Esophagus (tissue), 2 donors: ENCODE measurements at regions not wholly inside any gene's neighbourhood (a gene's known extent, or its start where the extent isn't known, plus 50 kb on each side); places are given as distances from the start of the nearest gene placed in this dataset.

Source experiments
- H3K27ac ChIP-seq, 2 donors: one replicate each; pipeline ENCODE4 v1.5.1; 2013; ENCODE audit warnings: low read depth in 2 of 2, mild to moderate bottlenecking in 2 of 2, inconsistent platforms in 1 of 2, low read length in 1 of 2, moderate library complexity in 1 of 2
- H3K27me3 ChIP-seq, 2 donors: one replicate each; pipeline ENCODE4 v1.6.1; 2013; ENCODE audit warnings: low read length in 2 of 2, control low read depth in 1 of 2, mild to moderate bottlenecking in 1 of 2; ENCODE audit not compliant: insufficient read depth in 2 of 2, control insufficient read depth in 1 of 2
- H3K36me3 ChIP-seq, 2 donors: one replicate each; pipeline ENCODE4 v1.6.1; 2013; ENCODE audit warnings: low read length in 1 of 2; ENCODE audit not compliant: control insufficient read depth in 2 of 2, insufficient read depth in 2 of 2
- H3K4me1 ChIP-seq, 2 donors: one replicate each; pipeline ENCODE4 v1.6.1; 2013; ENCODE audit warnings: low read length in 1 of 2; ENCODE audit not compliant: control insufficient read depth in 2 of 2, insufficient read depth in 2 of 2
- H3K4me3 ChIP-seq, 2 donors: one replicate each; pipeline ENCODE4 v1.5.1; 2013; ENCODE audit warnings: low read length in 2 of 2, mild to moderate bottlenecking in 2 of 2, low read depth in 1 of 2, moderate library complexity in 1 of 2
- H3K9me3 ChIP-seq, 2 donors: one replicate each; pipeline ENCODE4 v1.6.1; 2013; ENCODE audit warnings: mild to moderate bottlenecking in 2 of 2, low read depth in 1 of 2, low read length in 1 of 2, moderate library complexity in 1 of 2; ENCODE audit not compliant: control insufficient read depth in 2 of 2, insufficient read depth in 1 of 2
- WGBS, 2 donors: extraction: QIAGEN DNeasy Blood & Tissue Kit; methylation state at CpG; one replicate each; pipeline ENCODE4 v1.1.7; 2013; 5-methylcytosine and 5-hydroxymethylcytosine counted together
- donor health status: healthy with polysubstance abuse.
- donor health status: Bipolar disorder and iron deficiency.

DNA sequence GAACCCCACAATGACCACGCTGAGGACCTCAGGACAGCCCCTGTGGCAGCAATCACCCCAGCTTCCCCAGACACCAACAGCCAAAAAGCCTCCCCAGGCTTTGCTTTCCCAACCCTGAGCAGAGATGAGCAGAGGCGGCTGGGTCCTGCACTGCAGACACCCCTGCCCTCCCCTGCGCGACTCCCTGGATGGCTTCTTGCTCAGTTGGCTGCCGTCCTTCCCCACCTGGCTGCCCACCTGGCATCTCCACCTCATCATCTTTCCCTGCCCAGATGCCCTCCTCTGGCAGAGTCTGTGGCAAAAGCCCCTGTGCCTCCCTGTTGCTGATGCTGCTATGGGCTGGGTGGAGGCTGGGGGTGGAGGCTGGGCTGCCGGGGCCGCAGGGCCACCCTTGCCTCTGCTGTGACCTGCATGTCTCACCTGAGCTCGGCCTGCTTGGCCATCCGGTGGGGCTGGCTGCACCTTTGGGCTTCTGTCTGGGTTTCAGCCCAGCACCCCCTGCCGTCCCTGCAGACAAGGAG lies 567.7 kb downstream of the TCERG1L start:
- Histone ChIP-seq H3K9me3 (no peaks in the 10 kb centered on the region), H3K27me3 (no peaks in the 10 kb centered on the region), H3K27ac (no peak overlapping the region), H3K36me3 (no peaks in the 10 kb centered on the region), H3K4me3 (no peak overlapping the region), H3K4me1 (no peaks in the 10 kb centered on the region)
- 75 to 79% methylated on average over 10 of the region's 10 CpGs for WGBS, 2 donors

DNA sequence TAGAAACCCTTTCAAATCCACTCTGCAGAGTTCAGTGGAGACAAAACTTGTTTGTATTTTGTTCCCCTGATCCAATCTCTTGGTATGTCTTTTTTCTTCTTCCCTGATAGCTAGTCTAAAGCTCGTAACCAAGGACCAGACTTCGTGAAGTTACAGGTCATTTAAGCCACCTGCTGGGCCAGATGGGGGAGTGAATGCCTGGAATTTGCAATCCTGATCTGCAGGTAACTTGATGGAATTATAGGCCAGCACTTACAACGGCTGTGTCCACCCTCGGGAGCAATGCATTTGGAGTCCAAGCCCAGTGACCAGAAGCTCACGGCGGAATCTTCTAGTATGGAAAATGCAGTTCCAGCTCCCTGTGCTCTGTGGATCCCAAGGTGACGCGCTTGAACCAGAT lies 566.9 kb downstream of the TCERG1L start:
- H3K4me1 ChIP-seq: no peaks in the 10 kb centered on the region
- WGBS, 2 donors: 65 to 66% methylated on average over 8 of the region's 8 CpGs
- no peak overlapping the region for H3K4me3 ChIP-seq
- H3K9me3 ChIP-seq: no peaks in the 10 kb centered on the region
- H3K27ac ChIP-seq: no peak overlapping the region
- H3K36me3 ChIP-seq: no peaks in the 10 kb centered on the region
- H3K27me3 ChIP-seq: no peaks in the 10 kb centered on the region

GRCh38 chr10:130745251-130745650 lies 566.3 kb downstream of the TCERG1L start:
- Histone ChIP-seq H3K4me1 (no peaks in the 10 kb centered on the region), H3K4me3 (no peak overlapping the region), H3K9me3 (no peaks in the 10 kb centered on the region), H3K27me3 (no peaks in the 10 kb centered on the region), H3K36me3 (no peaks in the 10 kb centered on the region), H3K27ac (no peak overlapping the region)
- WGBS, 2 donors: 57 to 58% methylated on average over 5 of the region's 5 CpGs

DNA sequence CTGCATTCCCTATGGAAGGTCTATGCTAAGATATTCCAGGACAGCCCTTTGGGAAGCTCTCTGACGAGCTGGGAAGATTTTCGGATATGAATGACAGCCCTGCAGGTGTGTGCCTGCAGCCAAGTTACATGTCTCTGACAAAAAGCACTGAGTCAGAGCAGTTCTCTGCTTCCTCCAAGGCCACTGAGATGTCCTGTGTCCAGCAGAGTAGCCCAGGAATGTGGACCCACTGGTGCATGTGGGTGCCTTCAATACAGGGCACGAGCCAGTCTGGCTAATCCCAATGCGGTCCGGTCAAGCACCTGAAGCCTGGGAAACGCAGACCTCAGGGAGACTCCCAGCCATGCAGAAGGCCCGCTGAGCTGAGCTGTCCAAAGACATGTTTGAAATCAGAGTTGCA lies 565.7 kb downstream of the TCERG1L start:
- no peaks in the 10 kb centered on the region for H3K36me3 ChIP-seq
- H3K4me1 ChIP-seq: no peaks in the 10 kb centered on the region
- no peaks in the 10 kb centered on the region for H3K27me3 ChIP-seq
- H3K27ac ChIP-seq: no peak overlapping the region
- WGBS, 2 donors: 66 to 72% methylated on average over 7 of the region's 7 CpGs
- no peaks in the 10 kb centered on the region for H3K9me3 ChIP-seq
- no peak overlapping the region for H3K4me3 ChIP-seq

DNA sequence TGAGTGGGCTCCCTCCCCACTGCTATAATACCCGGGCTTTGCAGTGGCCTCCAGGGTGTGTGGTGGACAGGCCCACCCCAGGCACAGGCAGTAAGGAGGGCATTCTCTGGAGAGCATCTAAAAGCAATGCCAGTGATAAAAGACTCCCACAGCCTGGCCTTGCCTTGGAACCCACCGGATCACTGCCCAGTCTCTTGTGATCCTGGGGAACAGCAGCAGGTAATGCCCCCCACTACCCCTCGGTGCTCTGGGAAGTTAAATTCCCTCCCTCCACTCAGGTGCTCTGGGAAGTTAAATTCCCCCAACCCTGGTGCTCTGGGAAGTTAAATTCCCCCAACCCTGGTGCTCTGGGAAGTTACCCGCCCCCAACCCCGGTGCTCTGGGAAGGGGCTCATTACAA lies 565.2 kb downstream of the TCERG1L start:
- H3K36me3 ChIP-seq: no peaks in the 10 kb centered on the region
- no peaks in the 10 kb centered on the region for H3K4me1 ChIP-seq
- H3K27me3 ChIP-seq: no peaks in the 10 kb centered on the region
- H3K9me3 ChIP-seq: no peaks in the 10 kb centered on the region
- no peak overlapping the region for H3K27ac ChIP-seq
- 60 to 63% methylated on average over 5 of the region's 5 CpGs for WGBS, 2 donors
- H3K4me3 ChIP-seq: no peak overlapping the region

- Histone ChIP-seq H3K36me3 (no peaks in the 10 kb centered on the region), H3K27ac (no peak overlapping the region), H3K4me1 (no peaks in the 10 kb centered on the region), H3K9me3 (no peaks in the 10 kb centered on the region), H3K4me3 (no peak overlapping the region), H3K27me3 (no peaks in the 10 kb centered on the region)
- WGBS, 2 donors: 55 to 56% methylated on average over 11 of the region's 11 CpGs
Observed at GRCh38 chr10:130747356-130747755, 564.2 kb downstream of the TCERG1L start.

DNA sequence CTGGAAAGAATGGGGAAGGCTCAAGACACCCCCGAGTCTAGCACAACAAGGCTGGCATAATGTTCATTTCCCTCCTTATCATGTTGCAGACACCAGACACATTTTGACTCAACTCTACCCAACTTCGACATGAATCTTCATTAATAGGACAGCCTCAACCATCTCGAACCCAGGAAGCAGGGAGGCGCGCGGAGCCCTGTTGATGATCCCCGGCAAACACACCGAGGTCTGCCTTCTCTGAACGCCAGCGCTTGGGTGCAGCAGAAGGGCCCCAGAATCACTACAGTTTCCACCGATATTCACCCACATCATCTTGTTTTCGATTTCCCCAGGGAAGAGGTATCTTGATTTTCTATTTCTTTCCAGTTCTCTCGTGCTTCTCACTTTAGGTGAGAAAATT lies 563.6 kb downstream of the TCERG1L start:
- no peak overlapping the region for H3K4me3 ChIP-seq
- no peaks in the 10 kb centered on the region for H3K4me1 ChIP-seq
- WGBS, 2 donors: 88% methylated on average over 13 of the region's 13 CpGs
- H3K27me3 ChIP-seq: no peaks in the 10 kb centered on the region
- no peaks in the 10 kb centered on the region for H3K36me3 ChIP-seq
- no peaks in the 10 kb centered on the region for H3K9me3 ChIP-seq
- H3K27ac ChIP-seq: no peak overlapping the region

DNA sequence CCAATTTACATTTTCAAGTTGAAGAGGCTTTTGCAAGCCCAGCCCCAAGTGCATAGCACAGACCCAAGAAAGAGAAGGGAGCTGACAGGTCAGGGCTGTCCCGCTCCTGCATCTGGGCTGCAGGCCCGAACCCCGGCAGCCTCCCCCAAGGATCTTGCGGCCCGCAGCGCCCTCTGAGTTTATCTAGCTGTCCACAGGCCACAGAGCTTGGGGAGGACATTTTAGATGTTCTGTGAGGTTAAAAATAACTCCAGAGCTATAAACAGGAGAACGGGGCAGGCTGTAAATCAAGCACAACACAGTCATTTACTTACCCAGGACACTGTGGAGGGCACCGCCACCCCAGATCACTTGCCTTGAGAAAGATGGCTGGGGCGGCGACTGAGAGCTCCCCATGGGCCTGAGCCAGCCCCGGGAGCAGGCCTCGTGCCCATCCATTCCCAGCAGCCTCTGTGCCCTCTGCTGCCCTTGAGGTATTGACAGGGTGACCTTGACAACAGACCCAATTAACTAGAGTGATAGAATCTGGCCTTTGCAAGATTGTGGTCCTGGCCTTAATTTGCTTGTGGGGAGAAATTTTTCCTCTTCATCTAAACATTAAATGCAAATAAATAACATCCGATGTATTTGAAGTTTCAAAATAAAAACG lies 563.0 kb downstream of the TCERG1L start:
- no peaks in the 10 kb centered on the region for H3K9me3 ChIP-seq
- no peaks in the 10 kb centered on the region for H3K4me1 ChIP-seq
- WGBS, 2 donors: 66 to 67% methylated on average over 14 of the region's 14 CpGs
- no peak overlapping the region for H3K27ac ChIP-seq
- no peak overlapping the region for H3K4me3 ChIP-seq
- H3K27me3 ChIP-seq: no peaks in the 10 kb centered on the region
- no peaks in the 10 kb centered on the region for H3K36me3 ChIP-seq

DNA sequence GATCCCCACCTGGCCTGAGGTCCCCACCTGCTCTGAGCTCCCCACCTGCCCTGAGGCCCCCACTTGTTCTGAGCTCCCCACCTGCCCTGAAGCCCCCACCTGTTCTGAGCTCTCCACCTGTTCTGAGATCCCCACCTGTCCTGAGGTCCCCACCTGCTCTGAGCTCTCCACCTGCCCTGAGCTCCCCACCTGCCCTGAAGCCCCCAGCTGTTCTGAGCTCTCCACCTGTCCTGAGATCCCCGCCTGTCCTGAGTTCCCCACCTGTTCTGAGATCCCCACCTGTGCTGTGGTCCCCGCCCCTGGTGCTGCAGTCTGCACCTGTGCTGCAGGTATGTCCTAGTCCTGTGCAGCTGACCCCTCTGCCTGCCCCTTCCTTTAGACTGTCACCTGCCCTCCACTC lies 561.6 kb downstream of the TCERG1L start:
- H3K9me3 ChIP-seq: no peaks in the 10 kb centered on the region
- H3K4me1 ChIP-seq: no peaks in the 10 kb centered on the region
- H3K27me3 ChIP-seq: no peaks in the 10 kb centered on the region
- H3K36me3 ChIP-seq: no peaks in the 10 kb centered on the region
- no peak overlapping the region for H3K4me3 ChIP-seq
- WGBS, 2 donors: 27 to 38% methylated on average over 2 of the region's 2 CpGs
- H3K27ac ChIP-seq: no peak overlapping the region

DNA sequence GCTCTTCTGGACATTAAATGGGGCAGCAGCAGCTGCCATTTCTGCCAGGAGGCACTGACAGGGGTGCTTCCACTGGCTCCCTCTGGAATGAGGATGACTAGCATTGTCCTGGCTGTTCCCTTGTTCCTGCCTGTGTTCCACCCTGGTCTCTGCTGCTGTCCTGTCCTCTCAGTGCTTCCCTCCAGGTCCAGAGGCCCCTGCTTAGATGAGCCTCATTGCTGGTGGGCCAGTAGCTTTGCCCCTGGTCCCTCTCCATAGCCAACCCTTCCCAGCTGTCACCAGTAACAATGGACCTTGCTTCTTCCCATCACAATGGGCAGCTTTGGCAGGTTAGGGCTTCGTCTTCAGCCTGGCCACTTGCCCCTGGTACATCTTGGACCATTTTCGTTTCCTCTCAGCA lies 561.1 kb downstream of the TCERG1L start:
- Histone ChIP-seq H3K4me3 (no peak overlapping the region), H3K27ac (no peak overlapping the region), H3K27me3 (no peaks in the 10 kb centered on the region), H3K9me3 (no peaks in the 10 kb centered on the region), H3K36me3 (no peaks in the 10 kb centered on the region), H3K4me1 (no peaks in the 10 kb centered on the region)
- 37 to 43% methylated on average over 2 of the region's 2 CpGs for WGBS, 2 donors
